GM19438 (cell line): ENCODE measurements at regions not wholly inside any gene's neighbourhood (a gene's known extent, or its start where the extent isn't known, plus 50 kb on each side); places are given as distances from the start of the nearest gene placed in this dataset.

Experiments used
- ATAC-seq: cut with Tn5 transposase; IDR thresholded peaks from one replicate; pipeline ENCODE4 v1.9.1; 2021; ENCODE audit warnings: low read depth; ENCODE audit not compliant: unreplicated experiment

GRCh38 chr18:42657551-42657950, 457.9 kb downstream of the RIT2 start:
- no peak for ATAC-seq

- no peak for ATAC-seq
These were observed 457.3 kb downstream of the RIT2 start for GRCh38 chr18:42658171-42658570.

- no peak for ATAC-seq
These were observed 456.3 kb downstream of the RIT2 start for GRCh38 chr18:42659187-42659586.

- no peak for ATAC-seq
These were observed 444.6 kb downstream of the RIT2 start for GRCh38 chr18:42670860-42671259.

GRCh38 chr18:42675810-42676209, 439.7 kb downstream of the RIT2 start:
- no peak for ATAC-seq

GRCh38 chr18:42683094-42683493, 432.4 kb downstream of the RIT2 start:
- ATAC-seq: no peak

GRCh38 chr18:42689310-42689709, 426.2 kb downstream of the RIT2 start:
- no peak for ATAC-seq
